Neutrophil (primary cell): ENCODE measurements at regions not wholly inside any gene's neighbourhood (a gene's known extent, or its start where the extent isn't known, plus 50 kb on each side); places are given as distances from the start of the nearest gene placed in this dataset.

Experiments
- H3K27ac ChIP-seq: fragments of 200-600 bp; sonication (generic); 2 replicates; pipeline ENCODE4 v1.5.1; 2016; ENCODE audit warnings: mild to moderate bottlenecking, moderate library complexity
- H3K27me3 ChIP-seq: fragments of 200-600 bp; sonication (generic); 2 replicates; pipeline ENCODE4 v1.6.0; 2016; ENCODE audit warnings: mild to moderate bottlenecking
- H3K36me3 ChIP-seq: fragments of 200-600 bp; sonication (generic); 2 replicates; pipeline ENCODE4 v1.5.1; 2017
- H3K4me1 ChIP-seq, 2 experiments: fragments of 200-600 bp in 1 of 2; sonication (generic) in 1 of 2; 1 replicate in 1 of 2; 2 replicates in 1 of 2; pipeline versions ENCODE4 v1.5.1 to v1.6.1; 2013 to 2016; ENCODE audit warnings: low read depth in 1 of 2, low read length in 1 of 2, mild to moderate bottlenecking in 1 of 2, moderate library complexity in 1 of 2; ENCODE audit not compliant: control insufficient read depth in 1 of 2, insufficient read depth in 1 of 2
- H3K4me3 ChIP-seq, 2 experiments: fragments of 200-600 bp in 1 of 2; sonication (generic) in 1 of 2; 1 replicate in 1 of 2; 2 replicates in 1 of 2; pipeline ENCODE4 v1.5.1; 2013 to 2016; ENCODE audit warnings: low read depth in 1 of 2, low read length in 1 of 2, mild to moderate bottlenecking in 1 of 2, moderate library complexity in 1 of 2
- H3K9me3 ChIP-seq: fragments of 200-600 bp; sonication (generic); 2 replicates; pipeline ENCODE4 v1.5.1; 2016
- CTCF ChIP-seq: fragments of 200-600 bp; sonication (generic); IDR thresholded peaks from 2 replicates; pipeline ENCODE4 v1.5.1; 2016; ENCODE audit warnings: antibody characterized with exemption

- H3K9me3 ChIP-seq, result no peaks in the 10 kb centered on the region
- peaks cover 9 to 10% of the 10 kb centered on the region in 2 experiments for H3K4me1 ChIP-seq
- no peak overlapping the region for H3K4me3 ChIP-seq
- H3K27me3 ChIP-seq, result no peaks in the 10 kb centered on the region
- no peak for TF ChIP-seq CTCF
- peak overlapping the region; percentile 68 for H3K27ac ChIP-seq
- no peaks in the 10 kb centered on the region for H3K36me3 ChIP-seq
Measured at GRCh38 chr10:124306922-124307371, 111.8 kb downstream of the OAT start.

- no peak for TF ChIP-seq CTCF
- peak overlapping the region; percentile 68 for H3K27ac ChIP-seq
- no peaks in the 10 kb centered on the region for H3K36me3 ChIP-seq
- no peaks in the 10 kb centered on the region for H3K27me3 ChIP-seq
- H3K4me1 ChIP-seq, result peaks cover 9 to 10% of the 10 kb centered on the region in 2 experiments
- no peaks in the 10 kb centered on the region for H3K9me3 ChIP-seq
- no peak overlapping the region for H3K4me3 ChIP-seq
Measured at GRCh38 chr10:124306520-124306919, 112.2 kb downstream of the OAT start.

DNA sequence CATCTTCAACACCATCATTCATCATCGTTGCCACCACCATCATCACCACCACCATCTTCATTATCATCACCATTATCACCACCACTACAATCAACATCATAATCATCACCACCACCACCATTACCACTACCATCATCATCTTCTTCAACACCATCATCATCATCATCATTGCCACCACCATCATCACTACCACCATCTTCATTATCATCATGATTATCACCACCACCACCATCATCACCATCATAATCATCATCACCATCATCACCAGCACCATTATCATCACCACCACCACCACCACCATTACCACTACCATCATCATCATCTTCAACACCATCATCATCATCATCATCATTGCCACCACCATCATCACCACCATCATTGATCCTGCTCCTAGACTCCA lies 112.7 kb downstream of the OAT start:
- Histone ChIP-seq H3K9me3 (no peaks in the 10 kb centered on the region), H3K27me3 (no peaks in the 10 kb centered on the region), H3K4me3 (no peak overlapping the region), H3K4me1 (peaks cover 9 to 10% of the 10 kb centered on the region in 2 experiments), H3K36me3 (no peaks in the 10 kb centered on the region), H3K27ac (no peak overlapping the region)
- TF ChIP-seq CTCF, result no peak

DNA sequence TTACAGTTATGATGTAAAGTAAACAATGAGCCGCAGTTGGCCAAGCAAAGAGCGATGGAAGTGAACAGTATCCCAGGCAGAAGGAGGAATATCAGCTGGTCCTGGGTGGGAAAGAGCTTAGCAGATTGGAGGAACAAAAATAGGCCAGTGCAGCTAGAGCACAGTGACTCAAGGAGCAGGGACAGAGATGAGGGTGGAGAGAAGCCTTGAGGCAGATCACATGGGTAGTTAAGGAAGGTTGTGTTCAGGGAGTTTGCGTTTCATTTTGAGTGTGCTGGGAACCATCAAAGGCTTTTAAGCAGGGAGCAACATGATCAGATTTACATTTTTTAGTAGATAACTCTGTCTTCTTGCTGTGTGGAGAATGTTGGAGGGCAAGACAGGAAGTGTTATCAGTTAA lies 113.6 kb downstream of the OAT start:
- Histone ChIP-seq H3K4me3 (no peak overlapping the region), H3K9me3 (no peaks in the 10 kb centered on the region), H3K4me1 (peaks cover 9 to 10% of the 10 kb centered on the region in 2 experiments), H3K27me3 (no peaks in the 10 kb centered on the region), H3K36me3 (no peaks in the 10 kb centered on the region), H3K27ac (no peak overlapping the region)
- TF ChIP-seq CTCF, result no peak

DNA sequence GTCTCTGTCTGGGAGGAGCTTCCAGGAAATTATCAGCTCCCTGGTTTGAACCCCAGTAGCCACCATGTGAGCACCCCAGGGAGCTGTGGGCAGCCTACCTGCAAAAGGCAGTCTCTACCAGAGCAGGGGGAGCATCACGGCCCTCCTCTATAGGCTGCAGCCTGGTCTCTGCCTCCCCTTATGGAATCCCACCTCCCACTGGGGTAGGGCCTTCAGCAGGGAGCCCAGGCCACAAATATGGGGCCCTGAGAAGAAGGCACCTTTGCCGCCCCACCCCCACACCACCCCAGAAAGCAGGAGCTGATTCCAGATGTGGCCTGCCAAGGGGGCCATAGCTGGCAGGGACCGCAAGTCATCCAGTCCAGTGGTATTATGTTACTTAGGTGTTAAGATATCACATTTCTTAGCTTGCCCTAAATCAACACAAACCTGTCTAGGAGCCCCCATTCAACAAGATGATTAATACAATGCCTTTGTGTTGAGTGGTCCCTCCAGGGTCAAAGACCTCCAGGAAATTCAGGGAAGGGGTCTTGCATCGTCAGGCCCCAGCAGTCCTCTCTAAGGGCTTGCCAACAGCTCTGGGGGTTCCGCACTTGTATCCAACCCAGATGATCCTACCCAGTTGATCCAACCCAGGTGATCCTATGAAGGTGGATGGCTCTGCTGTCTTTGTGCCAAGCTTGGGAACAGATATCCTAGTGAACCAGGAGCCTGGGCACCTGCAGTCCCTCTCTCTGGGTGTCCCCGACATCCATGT lies 114.9 kb downstream of the OAT start:
- Histone ChIP-seq H3K9me3 (no peaks in the 10 kb centered on the region), H3K4me3 (no peak overlapping the region), H3K27ac (no peak overlapping the region), H3K4me1 (peaks cover 9 to 10% of the 10 kb centered on the region in 2 experiments), H3K27me3 (no peaks in the 10 kb centered on the region), H3K36me3 (no peaks in the 10 kb centered on the region)
- TF ChIP-seq CTCF, result no peak
